ENCODE measurements at regions not wholly inside any gene's neighbourhood (a gene's known extent, or its start where the extent isn't known, plus 50 kb on each side); places are given as distances from the start of the nearest gene placed in this dataset.

- Histone ChIP-seq H3K9ac (no peak overlapping the region), H3F3A (replicated peaks; ENCODE audit: insufficient read depth) (no peaks in the 10 kb centered on the region), H3K27me3 (ENCODE audit: insufficient read depth) (no peaks in the 10 kb centered on the region), H3K4me3 (ENCODE audit: low read depth in 2 of 2, low read length in 1 of 2) (no peak overlapping the region), H3K4me2 (0 out of 2 replicates have a peak overlapping the region, but pooled peaks have one; percentile 3), H3K4me1 (ENCODE audit: control insufficient read depth in 1 of 2, insufficient read depth in 2 of 2, low read depth in 1 of 2, low read length in 1 of 2) (peaks cover 7 to 16% of the 10 kb centered on the region in 2 experiments; a peak in 2 of 4 replicates), H3K79me2 (ENCODE audit: insufficient read depth) (peaks cover 16% of the 10 kb centered on the region), H3K9me2 (no peaks in the 10 kb centered on the region), H3K36me3 (replicated peaks in 1 of 2; ENCODE audit: control insufficient read depth in 1 of 2, insufficient read depth in 2 of 2, low read length in 1 of 2) (no peaks in the 10 kb centered on the region), H4K20me1 (ENCODE audit: insufficient read depth) (no peaks in the 10 kb centered on the region), H2AFZ (ENCODE audit: low read depth) (no peak overlapping the region), H3K27ac (ENCODE audit: low read depth in 2 of 2, low read length in 1 of 2) (no peak overlapping the region; a peak in 1 of 4 replicates), H3K9me3 (no peaks in the 10 kb centered on the region)
- peak; percentile 28 for TF ChIP-seq TCF12 (IDR thresholded peaks at IDR 0.05)
- TF ChIP-seq YY1 (IDR thresholded peaks at IDR 0.05; ENCODE audit: low read depth): no peak
- TF ChIP-seq NFIC (IDR thresholded peaks at IDR 0.05; ENCODE audit: borderline replicate concordance): peak; percentile 57
- TF ChIP-seq JUND (IDR thresholded peaks at IDR 0.05): 0 out of 2 replicates have a peak, but pooled peaks have one; percentile 17
- TF ChIP-seq TEAD4 (IDR thresholded peaks at IDR 0.05; ENCODE audit: borderline replicate concordance, insufficient read depth): peak; percentile 35; the same call in 1 of the 2 replicates
- TF ChIP-seq REST (IDR thresholded peaks at IDR 0.05; ENCODE audit: low read depth, low read length): no peak
- TF ChIP-seq RCOR1 (IDR thresholded peaks at IDR 0.05; ENCODE audit: low read length): no peak
- TF ChIP-seq ZBTB33 (IDR thresholded peaks at IDR 0.05; ENCODE audit: borderline replicate concordance, low read depth): no peak
- peak; percentile 62 for TF ChIP-seq PBX3 (IDR thresholded peaks at IDR 0.05)
- no peak for TF ChIP-seq TAF1 (IDR thresholded peaks at IDR 0.05; ENCODE audit: borderline replicate concordance, low read depth, low read length)
- peak in 1 of 2 experiments; percentile 35; a peak in 1 of 4 replicates for TF ChIP-seq EP300 (IDR thresholded peaks at IDR 0.05; ENCODE audit: borderline replicate concordance in 1 of 2, low read depth in 1 of 2, low read length in 1 of 2)
- ChIA-PET POLR2A (no interaction called here), CTCF (no interaction called here)
- no peak for DNase-seq
- WGBS (ENCODE audit: low lambda C conversion rate): 81% methylated on average over 3 of the region's 3 CpGs
These were observed 193.3 kb upstream of the TOPAZ1 start for GRCh38 chr3:44048196-44048924.
